ENCODE measurements at regions not wholly inside any gene's neighbourhood (a gene's known extent, or its start where the extent isn't known, plus 50 kb on each side); places are given as distances from the start of the nearest gene placed in this dataset.

GRCh38 chr12:77722536-77722935 lies 108.2 kb upstream of the NAV3 start:
- no peak for DNase-seq

GRCh38 chr12:77720258-77720657 lies 110.4 kb upstream of the NAV3 start:
- no peak for DNase-seq

DNA sequence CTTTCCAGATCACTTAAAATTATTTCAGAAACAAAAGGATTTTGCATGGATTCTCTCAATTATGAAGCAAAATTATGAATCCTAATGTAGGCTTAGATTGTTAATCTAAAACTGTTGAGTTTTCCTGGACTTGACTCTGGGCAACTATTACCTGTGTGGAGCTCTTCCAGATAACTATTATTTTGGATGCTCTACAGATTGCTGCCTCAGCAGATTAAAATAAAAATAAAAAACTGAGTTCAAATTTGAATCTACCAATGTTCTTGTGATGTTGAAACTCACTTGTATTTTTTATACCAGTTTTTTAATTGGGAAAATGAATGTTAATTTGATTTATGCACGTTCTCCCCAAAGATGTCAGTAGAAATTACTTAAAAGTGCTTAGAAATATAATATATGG lies 120.5 kb upstream of the NAV3 start:
- no peak for DNase-seq

DNA sequence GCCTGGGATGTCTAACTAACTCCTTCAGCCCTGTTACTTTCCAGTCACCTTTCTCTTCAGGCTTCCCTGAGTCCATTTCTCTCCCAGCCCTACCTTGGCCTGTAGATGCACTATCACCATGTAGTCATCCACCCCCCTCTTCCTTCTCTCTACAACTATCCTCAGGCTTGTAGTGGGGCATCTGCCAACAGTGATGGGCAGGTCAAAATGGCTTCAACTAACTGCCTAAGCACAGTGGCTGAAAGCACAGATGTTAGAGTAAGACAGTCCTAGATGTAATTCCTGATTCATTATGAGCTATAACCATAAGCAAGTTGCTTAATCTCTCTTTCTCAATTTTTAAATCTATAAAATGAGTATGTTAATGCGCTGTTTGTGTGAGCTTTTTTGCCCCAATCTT lies 133.6 kb upstream of the NAV3 start:
- DNase-seq = no peak

- DNase-seq = no peak
Measured at GRCh38 chr12:77696183-77696582, 134.5 kb upstream of the NAV3 start.

GRCh38 chr12:77689510-77690086 lies 141.1 kb upstream of the NAV3 start:
- DNase-seq = no peak

DNA sequence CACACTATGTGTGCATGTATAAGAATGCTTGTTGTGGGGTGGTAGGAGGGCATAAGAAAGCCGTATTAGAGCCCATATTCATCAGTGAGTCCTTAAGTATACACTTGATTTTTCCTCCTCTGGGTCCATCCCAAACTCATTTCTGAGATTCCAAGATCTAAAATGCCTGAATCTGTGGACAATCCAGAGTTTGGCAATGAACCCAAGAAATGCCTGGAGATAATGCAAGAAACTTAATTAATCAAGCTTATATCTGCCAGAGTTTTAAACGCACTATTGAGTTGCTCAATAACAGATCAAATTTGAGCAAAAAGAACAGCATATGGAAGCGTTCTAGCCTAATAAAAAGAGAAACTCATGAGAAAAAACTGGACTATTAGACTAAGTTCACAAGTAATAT lies 143.4 kb upstream of the NAV3 start:
- DNase-seq = no peak

- no peak for DNase-seq
Measured at GRCh38 chr12:77686760-77687159, 143.9 kb upstream of the NAV3 start.

DNA sequence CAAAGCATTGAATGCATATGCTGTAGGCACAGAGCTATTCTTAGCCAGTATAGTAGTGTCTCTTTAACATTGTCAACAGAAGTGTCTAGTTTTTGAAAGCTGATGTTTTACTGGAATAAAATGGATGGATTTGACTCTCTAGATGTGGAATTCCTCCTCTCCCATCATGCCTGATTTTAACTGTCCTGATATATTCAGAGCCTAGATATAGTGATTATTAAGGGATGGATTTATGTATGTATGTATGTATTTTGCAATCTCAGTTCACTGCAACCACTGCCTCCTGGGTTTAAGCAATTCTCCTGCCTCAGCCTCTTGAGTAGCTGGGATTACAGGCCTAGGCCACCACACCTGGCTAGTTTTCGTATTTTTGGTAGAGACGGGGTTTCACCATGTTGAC lies 144.8 kb upstream of the NAV3 start:
- no peak for DNase-seq

DNA sequence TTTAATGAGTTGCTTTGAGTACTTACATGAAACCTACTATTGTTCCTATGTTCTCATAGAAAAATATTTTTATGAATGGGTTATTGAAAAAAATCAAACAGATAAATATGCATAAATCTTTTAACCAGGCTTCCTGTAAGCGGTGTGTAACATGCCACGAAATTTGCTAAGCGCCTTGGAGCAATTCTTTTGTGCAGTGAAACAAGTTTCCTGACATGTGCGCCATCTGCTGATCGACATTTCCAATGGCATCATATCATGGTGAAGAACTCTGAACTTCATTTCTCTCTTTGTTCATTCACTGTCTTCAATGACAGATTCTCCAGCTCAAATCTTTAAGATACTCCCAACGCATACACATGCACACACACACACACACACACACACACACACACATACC lies 145.6 kb upstream of the NAV3 start:
- no peak for DNase-seq

- no peak for DNase-seq
Measured at GRCh38 chr12:77682488-77682887, 148.2 kb upstream of the NAV3 start.

- DNase-seq = no peak
Measured at GRCh38 chr12:77681726-77682125, 149.0 kb upstream of the NAV3 start.

DNA sequence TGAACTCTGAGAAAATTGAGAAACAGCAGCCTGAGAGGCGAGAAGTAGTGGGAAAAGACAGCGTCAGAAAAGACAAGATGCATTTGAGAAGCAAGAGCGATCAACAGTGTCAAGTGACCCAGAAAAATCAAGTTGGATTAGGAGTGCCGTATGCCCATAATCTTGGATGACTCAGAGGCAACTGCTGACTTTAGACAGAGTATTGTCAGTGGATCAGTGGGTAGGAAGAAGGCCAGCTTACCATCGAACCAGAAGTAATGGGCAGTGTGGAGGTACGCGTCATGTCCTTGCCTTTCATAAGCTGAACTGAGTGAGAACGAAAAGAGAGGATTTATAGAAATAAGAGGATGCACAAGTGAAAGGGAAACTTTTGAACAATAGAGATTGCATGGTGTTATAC lies 151.0 kb upstream of the NAV3 start:
- DNase-seq = no peak

DNA sequence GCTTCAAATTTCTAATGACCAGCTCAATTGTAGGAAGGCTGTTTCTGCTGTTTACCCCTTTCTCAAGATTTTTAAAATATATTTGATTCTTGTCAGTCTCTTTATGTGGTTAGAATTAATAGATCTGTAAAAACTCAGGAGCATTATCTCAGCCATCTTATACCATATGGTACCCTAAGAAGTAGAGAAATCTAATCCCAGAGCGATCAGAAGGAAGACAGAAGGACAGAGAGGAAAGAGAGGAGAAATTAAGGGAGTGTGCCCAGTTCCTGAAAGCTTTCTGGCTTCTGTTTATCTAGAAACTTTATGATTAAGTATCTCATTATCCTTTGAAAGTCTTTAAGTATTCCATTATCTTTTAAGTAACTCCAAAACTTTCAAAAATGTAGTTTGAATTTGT lies 152.1 kb upstream of the NAV3 start:
- DNase-seq = no peak

DNA sequence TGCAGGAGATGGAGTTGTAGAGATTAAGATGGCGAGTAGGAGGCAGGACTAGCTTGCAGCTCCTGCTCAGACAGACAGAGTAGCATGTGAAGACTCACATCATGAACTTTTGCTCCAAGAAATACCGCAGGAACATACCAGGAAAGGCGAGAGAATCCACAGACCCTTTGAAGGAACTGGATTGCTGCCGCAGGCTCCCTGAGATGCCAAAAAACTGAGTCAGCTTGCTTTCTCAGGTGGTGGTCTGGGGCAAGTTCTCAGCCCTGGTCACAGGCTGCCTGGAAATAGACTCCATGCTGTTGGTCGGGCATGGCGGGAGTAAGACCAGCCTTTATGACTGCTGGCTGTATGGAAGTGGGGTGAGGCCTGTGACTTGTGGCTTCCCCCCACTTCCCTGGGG lies 163.6 kb upstream of the NAV3 start:
- DNase-seq = no peak

DNA sequence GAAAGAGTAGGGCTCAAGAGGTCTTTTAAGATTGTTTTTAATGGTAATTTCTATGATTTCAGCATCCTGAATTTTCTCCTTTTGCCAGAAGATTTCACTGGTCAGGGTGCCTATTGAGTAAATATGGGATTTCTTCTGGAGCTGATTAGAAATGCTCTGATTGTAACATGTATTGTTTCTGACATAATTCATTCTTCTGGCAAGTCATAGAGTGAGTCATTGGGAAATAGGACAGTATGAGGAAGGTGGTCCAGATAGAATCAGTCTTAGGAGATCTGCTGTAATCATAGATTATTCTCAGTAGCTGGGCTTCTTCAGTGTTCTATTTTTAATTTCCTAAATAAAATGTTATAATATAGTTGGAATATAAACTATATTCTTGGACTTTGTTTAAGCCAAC lies 182.0 kb upstream of the NAV3 start:
- DNase-seq = no peak

GRCh38 chr12:77645966-77646598 lies 184.6 kb upstream of the NAV3 start:
- no peak for DNase-seq

GRCh38 chr12:77644915-77645605 lies 185.6 kb upstream of the NAV3 start:
- DNase-seq = no peak

DNA sequence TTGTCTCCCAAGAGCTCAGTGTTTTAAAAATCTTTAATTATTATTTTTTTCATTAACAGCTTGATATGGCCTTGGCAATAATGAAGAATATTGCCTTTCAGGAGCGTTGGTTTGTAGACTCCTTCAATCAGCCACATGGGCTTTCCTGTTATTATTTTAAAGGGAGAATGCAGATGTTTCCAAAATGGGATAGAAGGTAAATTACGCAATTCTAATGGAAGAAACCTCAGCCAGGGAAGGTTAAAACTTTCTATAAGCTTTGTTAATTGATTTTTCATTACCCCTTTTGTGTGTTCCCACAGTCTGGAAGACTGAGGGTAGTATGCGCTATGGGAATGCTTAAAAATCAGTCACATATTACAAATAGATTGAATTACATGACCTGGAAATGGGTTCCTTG lies 188.4 kb upstream of the NAV3 start:
- DNase-seq = no peak

- DNase-seq = no peak
Measured at GRCh38 chr12:77640356-77640755, 190.3 kb upstream of the NAV3 start.

GRCh38 chr12:77630790-77631445 lies 199.8 kb upstream of the NAV3 start:
- no peak for DNase-seq

- no peak for DNase-seq
Measured at GRCh38 chr12:77630344-77630743, 200.3 kb upstream of the NAV3 start.

DNA sequence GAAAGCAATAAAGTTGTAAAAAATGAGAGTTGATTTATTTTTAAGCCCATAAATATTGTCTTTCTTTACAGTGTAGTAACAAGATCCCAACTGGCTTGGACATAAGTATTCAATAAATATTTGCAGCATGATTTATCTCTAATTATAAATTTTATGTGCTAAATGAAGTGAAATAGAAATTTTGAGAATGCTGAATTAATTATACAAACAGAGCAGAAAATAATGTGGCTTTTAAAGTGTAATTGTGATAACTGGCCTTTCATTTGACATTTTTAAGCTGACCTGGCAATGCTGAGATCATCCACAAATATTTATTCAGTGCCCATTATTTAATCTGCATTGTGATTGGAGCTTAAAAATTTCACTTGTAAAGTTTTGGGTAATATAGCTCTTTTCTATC lies 201.6 kb upstream of the NAV3 start:
- no peak for DNase-seq

GRCh38 chr12:77625441-77625840 lies 205.3 kb upstream of the NAV3 start:
- DNase-seq = no peak

Measured in CD4-positive, alpha-beta T cell treated with Interferon alpha-2 for 1 hour (primary cell).